ENCODE measurements at regions not wholly inside any gene's neighbourhood (a gene's known extent, or its start where the extent isn't known, plus 50 kb on each side); places are given as distances from the start of the nearest gene placed in this dataset.

GRCh38 chr9:32117291-32117690 lies 267.2 kb upstream of the ACO1 start:
- H3K9ac ChIP-seq (ENCODE audit: low read length) = no peak overlapping the region
- H3K27me3 ChIP-seq (ENCODE audit: insufficient read depth, low read length) = no peaks in the 10 kb centered on the region
- POLR2A ChIA-PET = no interaction called here
- BruUV-seq (replicated peaks) = no TSS peak
- CTCF ChIA-PET = no interaction called here
- no peak overlapping the region for H2AFZ ChIP-seq (ENCODE audit: low read depth, low read length, poor library complexity, severe bottlenecking)
- intact Hi-C loops (cut with micrococcal nuclease) = no loop called here
- H3K9me3 ChIP-seq (ENCODE audit: control insufficient read depth in 1 of 2, insufficient read depth in 1 of 2, low read depth in 1 of 2, low read length in 2 of 2) = no peaks in the 10 kb centered on the region
- no peaks in the 10 kb centered on the region for H4K20me1 ChIP-seq (ENCODE audit: insufficient read depth)
- H3K4me2 ChIP-seq (ENCODE audit: low read length) = no peak overlapping the region
- ATAC-seq (no peak), DNase-seq (ENCODE audit: low read depth, low spot score) (no peak)
- RAD21 ChIA-PET (ENCODE audit: low non-redundant PET in 1 of 2, low total read pairs in 2 of 2, uncharacterized antibody in 2 of 2, unreplicated experiment in 2 of 2) = no interaction called here
- H3K9me2 ChIP-seq (ENCODE audit: insufficient read depth) = no peaks in the 10 kb centered on the region
- H3K36me3 ChIP-seq (ENCODE audit: control insufficient read depth in 1 of 2, insufficient read depth in 2 of 2, low read length in 2 of 2) = no peaks in the 10 kb centered on the region
- no peak overlapping the region for H3K4me3 ChIP-seq (replicated peaks in 1 of 2; ENCODE audit: low read depth in 1 of 2, low read length in 2 of 2)
- no peak overlapping the region for H3K27ac ChIP-seq (ENCODE audit: low read depth, low read length)
- no peaks in the 10 kb centered on the region for H3K79me2 ChIP-seq (ENCODE audit: insufficient read depth, low read length)
- no peak for TF ChIP-seq EZH2phosphoT487 (IDR thresholded peaks at IDR 0.05; ENCODE audit: borderline replicate concordance)
- TF ChIP-seq POLR2AphosphoS5 (IDR thresholded peaks at IDR 0.05; ENCODE audit: low read depth, low read length) = no peak
- TF ChIP-seq ZFX (IDR thresholded peaks at IDR 0.05) = no peak
- TF ChIP-seq SIN3A (IDR thresholded peaks at IDR 0.05; ENCODE audit: low read depth) = no peak
- no peak for TF ChIP-seq POLR2A (IDR thresholded peaks at IDR 0.05; ENCODE audit: borderline replicate concordance, extremely low read depth, insufficient read depth, insufficient read length)
- no peak for TF ChIP-seq EZH2 (IDR thresholded peaks at IDR 0.05)
- no peak for TF ChIP-seq MAX (IDR thresholded peaks at IDR 0.05)
- TF ChIP-seq, protein P1, sequence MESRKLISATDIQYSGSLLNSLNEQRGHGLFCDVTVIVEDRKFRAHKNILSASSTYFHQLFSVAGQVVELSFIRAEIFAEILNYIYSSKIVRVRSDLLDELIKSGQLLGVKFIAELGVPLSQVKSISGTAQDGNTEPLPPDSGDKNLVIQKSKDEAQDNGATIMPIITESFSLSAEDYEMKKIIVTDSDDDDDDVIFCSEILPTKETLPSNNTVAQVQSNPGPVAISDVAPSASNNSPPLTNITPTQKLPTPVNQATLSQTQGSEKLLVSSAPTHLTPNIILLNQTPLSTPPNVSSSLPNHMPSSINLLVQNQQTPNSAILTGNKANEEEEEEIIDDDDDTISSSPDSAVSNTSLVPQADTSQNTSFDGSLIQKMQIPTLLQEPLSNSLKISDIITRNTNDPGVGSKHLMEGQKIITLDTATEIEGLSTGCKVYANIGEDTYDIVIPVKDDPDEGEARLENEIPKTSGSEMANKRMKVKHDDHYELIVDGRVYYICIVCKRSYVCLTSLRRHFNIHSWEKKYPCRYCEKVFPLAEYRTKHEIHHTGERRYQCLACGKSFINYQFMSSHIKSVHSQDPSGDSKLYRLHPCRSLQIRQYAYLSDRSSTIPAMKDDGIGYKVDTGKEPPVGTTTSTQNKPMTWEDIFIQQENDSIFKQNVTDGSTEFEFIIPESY (IDR thresholded peaks at IDR 0.05; ENCODE audit: extremely low read depth, insufficient replicate concordance, low read length) = no peak
- no peak for TF ChIP-seq REST (IDR thresholded peaks at IDR 0.05; ENCODE audit: low read depth)
- no peak for TF ChIP-seq ELF1 (IDR thresholded peaks at IDR 0.05; ENCODE audit: borderline replicate concordance, low read depth)
- no peak for TF ChIP-seq ATF3 (IDR thresholded peaks at IDR 0.05)
- TF ChIP-seq SP1 (IDR thresholded peaks at IDR 0.05; ENCODE audit: low read depth) = no peak
- TF ChIP-seq YY1 (IDR thresholded peaks at IDR 0.05; ENCODE audit: extremely low read depth, insufficient replicate concordance, low read depth, low read length) = no peak
- TF ChIP-seq RAD21 (IDR thresholded peaks at IDR 0.05; ENCODE audit: low read depth) = no peak
- TF ChIP-seq TCF7L2 (IDR thresholded peaks at IDR 0.05; ENCODE audit: borderline replicate concordance, extremely low read depth, insufficient read depth, insufficient read length) = no peak
- no peak for TF ChIP-seq JUND (IDR thresholded peaks at IDR 0.05)
- TF ChIP-seq, protein P2, sequence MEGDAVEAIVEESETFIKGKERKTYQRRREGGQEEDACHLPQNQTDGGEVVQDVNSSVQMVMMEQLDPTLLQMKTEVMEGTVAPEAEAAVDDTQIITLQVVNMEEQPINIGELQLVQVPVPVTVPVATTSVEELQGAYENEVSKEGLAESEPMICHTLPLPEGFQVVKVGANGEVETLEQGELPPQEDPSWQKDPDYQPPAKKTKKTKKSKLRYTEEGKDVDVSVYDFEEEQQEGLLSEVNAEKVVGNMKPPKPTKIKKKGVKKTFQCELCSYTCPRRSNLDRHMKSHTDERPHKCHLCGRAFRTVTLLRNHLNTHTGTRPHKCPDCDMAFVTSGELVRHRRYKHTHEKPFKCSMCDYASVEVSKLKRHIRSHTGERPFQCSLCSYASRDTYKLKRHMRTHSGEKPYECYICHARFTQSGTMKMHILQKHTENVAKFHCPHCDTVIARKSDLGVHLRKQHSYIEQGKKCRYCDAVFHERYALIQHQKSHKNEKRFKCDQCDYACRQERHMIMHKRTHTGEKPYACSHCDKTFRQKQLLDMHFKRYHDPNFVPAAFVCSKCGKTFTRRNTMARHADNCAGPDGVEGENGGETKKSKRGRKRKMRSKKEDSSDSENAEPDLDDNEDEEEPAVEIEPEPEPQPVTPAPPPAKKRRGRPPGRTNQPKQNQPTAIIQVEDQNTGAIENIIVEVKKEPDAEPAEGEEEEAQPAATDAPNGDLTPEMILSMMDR (IDR thresholded peaks at IDR 0.05 in 2 of 3, conservative IDR thresholded peaks at IDR 0.05 in 1 of 3; ENCODE audit: borderline replicate concordance in 1 of 3, insufficient read depth in 1 of 3, low read depth in 2 of 3, low read length in 2 of 3) = no peak
- TF ChIP-seq CEBPB (IDR thresholded peaks at IDR 0.05; ENCODE audit: low read depth) = no peak
- TF ChIP-seq FOSL1 (IDR thresholded peaks at IDR 0.05; ENCODE audit: low read depth) = no peak
- H3K4me1 ChIP-seq (ENCODE audit: control insufficient read depth in 1 of 2, insufficient read depth in 2 of 2, low read length in 2 of 2) = no peaks in the 10 kb centered on the region
